Lung (tissue), 12 donors: ENCODE measurements at regions not wholly inside any gene's neighbourhood (a gene's known extent, or its start where the extent isn't known, plus 50 kb on each side); places are given as distances from the start of the nearest gene placed in this dataset. TPM values are rescaled to one million over a fixed set of nuclear protein-coding genes. Genes with fewer than 3 reads are reported as not detected.

Source experiments
- ATAC-seq: fragments of 200-7000 bp; cut with Tn5 transposase; one replicate; pipeline ENCODE4 v1.9.1; 2020; ENCODE audit warnings: moderate number of reproducible peaks; ENCODE audit not compliant: insufficient read depth, low FRiP score
- DNase-seq, 3 donors: peaks; one replicate each; pipeline ENCODE4 v3.0.0-alpha.2; 2013 to 2017
- H3K27ac ChIP-seq, 2 donors: one replicate each; pipeline ENCODE4 v1.5.1; 2013; ENCODE audit warnings: mild to moderate bottlenecking in 2 of 2, moderate library complexity in 2 of 2, control low read depth in 1 of 2, inconsistent platforms in 1 of 2, low read depth in 1 of 2, low read length in 1 of 2
- H3K27me3 ChIP-seq, 3 donors: one replicate each; pipeline ENCODE4 v1.5.1; 2013; ENCODE audit warnings: low read length in 2 of 3; ENCODE audit not compliant: control insufficient read depth in 3 of 3, insufficient read depth in 3 of 3
- H3K36me3 ChIP-seq, 4 donors: one replicate each; pipeline ENCODE4 v1.5.1; 2013; ENCODE audit warnings: low read length in 4 of 4, mild to moderate bottlenecking in 1 of 4, moderate library complexity in 1 of 4; ENCODE audit not compliant: control insufficient read depth in 4 of 4, insufficient read depth in 4 of 4
- H3K4me1 ChIP-seq, 5 donors: one replicate each; pipeline ENCODE4 v1.5.1; 2013; ENCODE audit warnings: low read length in 5 of 5, mild to moderate bottlenecking in 2 of 5, moderate library complexity in 1 of 5; ENCODE audit not compliant: control insufficient read depth in 5 of 5, insufficient read depth in 5 of 5
- H3K4me3 ChIP-seq: one replicate; pipeline ENCODE4 v1.5.1; 2013; ENCODE audit warnings: mild to moderate bottlenecking, control low read depth, moderate library complexity
- H3K9ac ChIP-seq, 2 donors: one replicate each; pipeline ENCODE4 v1.5.1; 2013; ENCODE audit warnings: low read length in 2 of 2, control low read depth in 1 of 2; ENCODE audit not compliant: insufficient read depth in 1 of 2
- H3K9me3 ChIP-seq, 4 donors: one replicate each; pipeline ENCODE4 v1.5.1; 2013; ENCODE audit warnings: low read length in 3 of 4, mild to moderate bottlenecking in 1 of 4, moderate library complexity in 1 of 4; ENCODE audit not compliant: control insufficient read depth in 4 of 4, insufficient read depth in 3 of 4
- WGBS, 2 donors: extraction: QIAGEN DNeasy Blood & Tissue Kit; methylation state at CpG; one replicate each; pipeline ENCODE4 v1.1.7; 2013; 5-methylcytosine and 5-hydroxymethylcytosine counted together
- small RNA-seq: library from RNA; depleted of rRNA; stranded (forward); fragments of <200 nt; gene quantifications from one replicate; pipeline ENCODE3, GENCODE V24; 2014; ENCODE audit warnings: low replicate concordance
- TF ChIP-seq, protein P1 (sequence below): IDR thresholded peaks from 2 replicates; pipeline ENCODE4 v1.5.1; 2012; ENCODE audit warnings: mild to moderate bottlenecking; ENCODE audit errors: control extremely low read depth, extremely low read depth
- donor health status: control.
- donor health status: control.
- donor health status: Bipolar disorder and iron deficiency.
- donor health status: healthy.
- donor health status: DM: yes; HTN: yes; CAD: no.

GRCh38 chr7:140230516-140230860 lies 53.7 kb upstream of the KDM7A start:
- TF ChIP-seq, protein P1, sequence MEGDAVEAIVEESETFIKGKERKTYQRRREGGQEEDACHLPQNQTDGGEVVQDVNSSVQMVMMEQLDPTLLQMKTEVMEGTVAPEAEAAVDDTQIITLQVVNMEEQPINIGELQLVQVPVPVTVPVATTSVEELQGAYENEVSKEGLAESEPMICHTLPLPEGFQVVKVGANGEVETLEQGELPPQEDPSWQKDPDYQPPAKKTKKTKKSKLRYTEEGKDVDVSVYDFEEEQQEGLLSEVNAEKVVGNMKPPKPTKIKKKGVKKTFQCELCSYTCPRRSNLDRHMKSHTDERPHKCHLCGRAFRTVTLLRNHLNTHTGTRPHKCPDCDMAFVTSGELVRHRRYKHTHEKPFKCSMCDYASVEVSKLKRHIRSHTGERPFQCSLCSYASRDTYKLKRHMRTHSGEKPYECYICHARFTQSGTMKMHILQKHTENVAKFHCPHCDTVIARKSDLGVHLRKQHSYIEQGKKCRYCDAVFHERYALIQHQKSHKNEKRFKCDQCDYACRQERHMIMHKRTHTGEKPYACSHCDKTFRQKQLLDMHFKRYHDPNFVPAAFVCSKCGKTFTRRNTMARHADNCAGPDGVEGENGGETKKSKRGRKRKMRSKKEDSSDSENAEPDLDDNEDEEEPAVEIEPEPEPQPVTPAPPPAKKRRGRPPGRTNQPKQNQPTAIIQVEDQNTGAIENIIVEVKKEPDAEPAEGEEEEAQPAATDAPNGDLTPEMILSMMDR, result no peak
- Histone ChIP-seq H3K4me3 (peak overlapping the region; percentile 42), H3K4me1 (peaks cover 0 to 10% (median 5%) of the 10 kb centered on the region in 5 donors), H3K9ac (no peak overlapping the region), H3K27me3 (peaks cover 0 to 14% (median 8%) of the 10 kb centered on the region in 3 donors), H3K27ac (peak overlapping the region in 1 of 2 donors; percentile 41), H3K9me3 (peaks cover 0 to 2% (median 0%) of the 10 kb centered on the region in 4 donors), H3K36me3 (no peaks in the 10 kb centered on the region)
- DNase-seq (peak in 2 of 3 donors; percentile 36 to 45), ATAC-seq (peak; percentile 49)
- 1% methylated on average over 23 to 57 of the region's 57 CpGs for WGBS, 2 donors

DNA sequence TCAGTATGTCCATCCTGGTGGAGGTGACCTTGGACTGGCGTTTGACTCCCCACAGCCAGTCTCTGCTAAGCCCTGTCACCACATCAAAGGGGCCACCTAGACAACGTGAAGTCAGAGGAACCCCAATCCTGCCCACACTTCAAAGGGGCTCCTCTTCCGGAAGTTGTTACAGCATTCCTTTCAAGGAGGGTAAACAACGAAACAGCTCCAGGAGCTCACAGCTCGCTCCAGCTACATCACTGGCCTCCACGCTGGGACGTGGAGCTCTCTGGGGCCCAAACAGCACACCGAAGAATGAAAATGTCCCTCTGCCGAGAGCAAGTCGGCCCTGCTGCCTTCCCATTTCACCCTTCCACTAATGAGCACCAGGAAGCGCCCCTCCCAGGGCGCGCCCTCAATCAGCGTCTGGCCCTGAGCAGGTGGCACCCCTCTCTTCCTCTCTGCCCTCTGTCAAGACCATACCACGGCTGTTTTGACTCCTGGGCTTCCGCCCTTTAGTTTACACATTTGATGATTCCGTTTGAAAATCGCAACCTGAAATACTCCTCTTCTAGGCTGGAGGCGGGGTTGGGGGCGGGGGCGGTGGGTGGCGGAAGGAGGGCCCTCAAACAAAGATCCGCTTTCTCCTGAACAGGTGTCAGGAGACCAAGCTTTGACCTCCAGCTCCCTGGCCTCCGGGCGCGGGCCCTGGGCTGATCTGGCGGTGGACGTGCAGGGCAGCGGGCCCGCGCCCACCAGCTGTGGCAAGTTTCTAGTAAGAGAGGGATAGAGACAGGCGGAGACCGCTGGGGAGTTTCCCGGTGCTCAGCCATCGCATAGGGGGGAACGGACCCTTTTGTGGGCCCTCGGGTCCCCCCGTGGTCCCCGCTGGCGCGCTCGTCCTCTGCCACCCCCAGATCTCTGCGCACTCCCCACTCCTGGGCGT lies 53.1 kb upstream of the KDM7A start:
- TF ChIP-seq, protein P1, result no peak
- peak overlapping the region; percentile 29 to 41 for H3K27ac ChIP-seq
- DNase-seq (peak; percentile 26 to 60 (median 32)), ATAC-seq (no peak)
- peaks cover 0 to 10% (median 5%) of the 10 kb centered on the region in 5 donors for H3K4me1 ChIP-seq
- peaks cover 0 to 14% (median 8%) of the 10 kb centered on the region in 3 donors for H3K27me3 ChIP-seq
- peak overlapping the region; percentile 42 for H3K4me3 ChIP-seq
- H3K36me3 ChIP-seq, result no peaks in the 10 kb centered on the region
- H3K9ac ChIP-seq, result no peak overlapping the region
- H3K9me3 ChIP-seq, result no peaks in the 10 kb centered on the region
- 4 to 7% methylated on average over 44 of the region's 44 CpGs for WGBS, 2 donors

GRCh38 chr7:140229101-140229525 lies 52.3 kb upstream of the KDM7A start:
- TF ChIP-seq, protein P1, result no peak
- no peak for ATAC-seq
- 91 to 92% methylated on average over 10 of the region's 10 CpGs for WGBS, 2 donors
- H3K4me3 ChIP-seq, result no peak overlapping the region
- H3K27ac ChIP-seq, result no peak overlapping the region
- H3K9me3 ChIP-seq, result no peaks in the 10 kb centered on the region
- H3K36me3 ChIP-seq, result no peaks in the 10 kb centered on the region
- DNase-seq, result no peak
- H3K27me3 ChIP-seq, result peaks cover 0 to 14% (median 8%) of the 10 kb centered on the region in 3 donors
- H3K9ac ChIP-seq, result no peak overlapping the region
- peaks cover 0 to 10% (median 5%) of the 10 kb centered on the region in 5 donors for H3K4me1 ChIP-seq

Small RNA genes lying in the stretch of these regions (small RNA-seq; reads per million reads assigned to genes)
- gene RNU1-58P, result not detected
